Epithelial cell of esophagus (primary cell): ENCODE measurements at regions not wholly inside any gene's neighbourhood (a gene's known extent, or its start where the extent isn't known, plus 50 kb on each side); places are given as distances from the start of the nearest gene placed in this dataset.

Experiments
- DNase-seq: peaks from one replicate; pipeline ENCODE4 v3.0.0; 2010; ENCODE audit warnings: low read depth
- H3K4me3 ChIP-seq: 2 replicates; pipeline ENCODE4 v1.5.1; 2011; ENCODE audit warnings: mild to moderate bottlenecking, low read length, control low read depth
- TF ChIP-seq, protein P1 (sequence below): IDR thresholded peaks from 2 replicates; pipeline ENCODE4 v1.5.1; 2011; ENCODE audit warnings: low read depth, mild to moderate bottlenecking, low read length, control low read depth, inconsistent platforms; ENCODE audit not compliant: insufficient read depth; ENCODE audit errors: missing control alignments

DNA sequence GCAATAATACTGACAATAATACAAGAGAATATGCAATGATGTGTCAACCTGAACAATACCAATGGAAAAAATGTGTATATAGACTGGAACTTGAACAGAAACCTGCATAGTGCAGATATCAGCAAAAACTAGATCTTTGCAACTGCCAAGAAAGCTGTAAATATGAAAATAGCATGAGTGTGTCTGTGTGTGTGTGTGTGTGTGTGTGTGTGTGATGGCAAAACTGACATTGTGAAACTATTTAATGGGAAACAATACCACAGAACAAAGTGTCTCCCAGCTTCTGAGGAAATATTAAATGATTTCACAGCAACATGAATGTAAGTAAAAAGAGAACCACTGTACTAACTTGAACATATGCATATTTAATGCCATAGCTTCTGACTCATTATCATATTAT, 558.2 kb upstream of the LINC00305 start:
- TF ChIP-seq, protein P1, sequence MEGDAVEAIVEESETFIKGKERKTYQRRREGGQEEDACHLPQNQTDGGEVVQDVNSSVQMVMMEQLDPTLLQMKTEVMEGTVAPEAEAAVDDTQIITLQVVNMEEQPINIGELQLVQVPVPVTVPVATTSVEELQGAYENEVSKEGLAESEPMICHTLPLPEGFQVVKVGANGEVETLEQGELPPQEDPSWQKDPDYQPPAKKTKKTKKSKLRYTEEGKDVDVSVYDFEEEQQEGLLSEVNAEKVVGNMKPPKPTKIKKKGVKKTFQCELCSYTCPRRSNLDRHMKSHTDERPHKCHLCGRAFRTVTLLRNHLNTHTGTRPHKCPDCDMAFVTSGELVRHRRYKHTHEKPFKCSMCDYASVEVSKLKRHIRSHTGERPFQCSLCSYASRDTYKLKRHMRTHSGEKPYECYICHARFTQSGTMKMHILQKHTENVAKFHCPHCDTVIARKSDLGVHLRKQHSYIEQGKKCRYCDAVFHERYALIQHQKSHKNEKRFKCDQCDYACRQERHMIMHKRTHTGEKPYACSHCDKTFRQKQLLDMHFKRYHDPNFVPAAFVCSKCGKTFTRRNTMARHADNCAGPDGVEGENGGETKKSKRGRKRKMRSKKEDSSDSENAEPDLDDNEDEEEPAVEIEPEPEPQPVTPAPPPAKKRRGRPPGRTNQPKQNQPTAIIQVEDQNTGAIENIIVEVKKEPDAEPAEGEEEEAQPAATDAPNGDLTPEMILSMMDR = no peak
- DNase-seq = no peak
- no peak overlapping the region for H3K4me3 ChIP-seq

DNA sequence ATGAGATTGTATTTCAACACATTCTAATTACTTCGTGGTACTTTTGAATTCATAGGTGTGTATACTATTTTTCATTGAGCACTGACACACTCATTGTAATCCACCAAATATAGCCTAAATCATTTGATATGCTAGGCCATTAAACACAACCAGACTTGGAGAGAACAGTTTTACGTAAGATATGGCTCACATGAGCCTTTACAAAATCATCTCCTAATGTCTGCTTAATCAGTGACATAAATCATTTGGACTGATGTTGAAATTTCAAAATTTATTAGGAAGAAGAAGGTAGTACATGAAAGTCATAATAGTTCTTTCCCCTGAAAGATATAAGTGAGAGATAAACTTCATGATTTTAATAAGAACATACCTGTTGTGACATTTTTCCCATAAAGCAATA, 550.2 kb upstream of the LINC00305 start:
- TF ChIP-seq, protein P1 = no peak
- DNase-seq = no peak
- H3K4me3 ChIP-seq = no peak overlapping the region

DNA sequence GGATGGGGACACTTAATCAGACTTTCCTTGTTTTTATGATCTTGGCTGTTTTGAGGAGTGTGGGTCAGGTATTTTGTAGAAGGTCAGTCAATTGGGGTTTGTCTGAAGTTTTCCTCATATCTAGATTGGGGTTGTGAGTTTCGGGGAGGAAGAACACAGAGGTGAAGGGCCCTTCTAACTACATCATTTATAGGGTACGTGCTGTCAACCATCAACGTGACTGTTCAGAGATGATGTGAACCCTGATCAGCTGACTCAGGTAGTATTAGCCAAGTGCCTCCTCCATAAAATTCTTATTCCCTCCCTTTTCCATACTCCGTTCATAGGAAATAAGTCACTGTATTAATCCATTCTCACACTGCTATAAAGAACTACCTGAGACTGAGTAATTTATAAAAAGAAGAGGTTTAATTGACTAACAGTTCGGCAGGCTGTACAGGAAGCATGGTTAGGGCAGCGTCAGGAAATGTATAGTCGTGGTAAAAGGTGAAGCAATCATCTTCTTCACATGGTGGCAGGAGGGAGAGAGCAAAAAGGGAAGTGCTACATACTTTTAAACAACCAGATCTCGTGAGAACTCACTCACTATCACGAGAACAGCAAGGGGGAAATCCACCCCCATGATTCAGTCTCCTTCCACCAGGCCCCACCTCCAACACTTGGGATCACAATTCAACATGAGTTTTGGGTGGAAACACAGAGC, 547.1 kb upstream of the LINC00305 start:
- no peak overlapping the region for H3K4me3 ChIP-seq
- no peak for DNase-seq
- TF ChIP-seq, protein P1 = no peak

DNA sequence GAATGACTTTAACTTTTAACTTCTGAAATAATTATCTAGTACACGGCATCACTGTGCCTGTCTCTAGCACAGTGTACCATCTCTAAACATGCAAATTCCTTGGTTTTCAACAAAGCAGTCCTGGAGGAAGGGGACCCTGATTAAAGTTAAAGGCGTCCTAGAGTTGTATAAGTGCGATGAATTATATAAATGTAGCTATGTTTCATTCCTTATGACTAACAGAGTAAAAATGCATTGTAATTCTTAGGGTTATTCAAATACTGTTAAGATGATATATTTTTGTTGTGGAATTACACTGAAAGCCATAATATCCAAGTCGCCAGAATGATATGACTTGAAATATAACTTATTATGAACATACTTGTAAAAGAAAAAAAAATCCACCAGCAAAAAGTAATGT, 544.9 kb upstream of the LINC00305 start:
- TF ChIP-seq, protein P1 = no peak
- no peak for DNase-seq
- no peak overlapping the region for H3K4me3 ChIP-seq

DNA sequence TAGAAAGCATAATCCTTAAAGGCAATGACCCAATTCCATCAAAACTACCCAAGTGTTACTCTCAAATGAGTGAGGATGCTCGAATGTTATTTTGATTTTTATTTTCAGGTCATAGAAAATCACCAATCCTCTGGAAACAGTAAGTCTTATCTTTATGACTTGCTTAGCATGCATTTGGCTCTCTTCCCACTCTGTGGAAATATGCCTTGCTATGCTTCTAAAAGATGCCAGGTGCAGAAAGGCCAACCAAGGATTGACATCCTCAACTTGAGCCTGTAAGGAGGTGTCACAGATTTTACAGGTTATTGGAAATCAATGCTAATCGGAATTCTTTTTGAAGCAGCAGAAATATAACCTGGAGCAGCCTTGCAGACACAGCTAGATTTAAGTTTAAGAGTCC, 543.9 kb upstream of the LINC00305 start:
- DNase-seq = no peak
- TF ChIP-seq, protein P1 = no peak
- H3K4me3 ChIP-seq = no peak overlapping the region

DNA sequence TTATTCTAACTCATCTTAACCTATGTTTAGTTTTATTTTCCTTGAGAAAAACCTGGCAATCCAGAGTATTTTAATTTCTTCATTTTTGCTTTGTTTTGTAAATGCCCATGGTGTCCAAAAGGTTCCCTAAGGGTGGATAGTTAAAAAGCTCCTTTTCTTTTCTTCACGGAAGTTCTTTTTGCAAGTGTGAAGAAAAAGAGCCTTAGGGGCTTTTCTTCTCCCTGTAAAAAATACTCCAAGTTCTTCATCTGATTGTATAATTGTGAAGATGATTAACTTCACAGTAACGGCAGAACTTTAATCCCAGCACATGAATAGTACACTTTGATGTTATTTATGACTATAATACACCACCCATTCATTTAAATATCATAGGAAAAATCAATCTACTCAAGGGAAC, 530.2 kb upstream of the LINC00305 start:
- H3K4me3 ChIP-seq = no peak overlapping the region
- TF ChIP-seq, protein P1 = no peak
- no peak for DNase-seq

DNA sequence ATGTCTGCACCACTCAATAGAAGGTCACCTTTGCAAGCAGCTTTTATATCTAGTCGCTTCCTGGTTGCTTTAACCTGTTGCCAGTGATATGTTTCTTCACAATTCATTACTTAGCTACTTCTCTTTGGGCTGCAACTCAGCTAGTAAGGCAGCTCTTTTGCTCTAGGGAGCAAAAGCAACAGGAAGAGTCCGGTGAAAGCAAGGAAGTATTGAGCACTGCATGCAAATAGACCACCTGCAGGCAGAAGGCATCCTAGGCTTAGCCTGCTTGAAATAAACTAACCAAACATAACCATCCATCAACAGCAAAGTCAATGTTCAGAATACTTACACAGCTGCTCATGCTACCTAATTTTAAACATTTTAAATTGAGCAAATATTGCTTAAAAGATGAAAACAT, 529.2 kb upstream of the LINC00305 start:
- H3K4me3 ChIP-seq = no peak overlapping the region
- no peak for DNase-seq
- TF ChIP-seq, protein P1 = no peak
